GM23338 (cell line): ENCODE measurements at regions not wholly inside any gene's neighbourhood (a gene's known extent, or its start where the extent isn't known, plus 50 kb on each side); places are given as distances from the start of the nearest gene placed in this dataset.

ENCODE experiments used
- ATAC-seq: fragments of 200-7000 bp; cut with Tn5 transposase; 3 replicates; pipeline ENCODE4 v1.9.1; 2020
- DNase-seq: peaks from one replicate; pipeline ENCODE4 v3.0.0-alpha.2; 2015; ENCODE audit warnings: low spot score
- H2AFZ ChIP-seq: fragments of 200-600 bp; sonication (generic); 2 replicates; pipeline ENCODE4 v1.8.0; 2016; ENCODE audit warnings: antibody characterized with exemption, mild to moderate bottlenecking, moderate library complexity
- H3F3A ChIP-seq: fragments of 200-600 bp; sonication (generic); replicated peaks from 2 replicates; pipeline ENCODE4 v1.8.0; 2017; ENCODE audit warnings: antibody characterized with exemption, mixed run types, low read depth
- H3K27ac ChIP-seq: fragments of 200-600 bp; sonication (generic); 2 replicates; pipeline ENCODE4 v1.6.1; 2016; ENCODE audit warnings: low read depth
- H3K27me3 ChIP-seq: fragments of 200-600 bp; sonication (generic); 2 replicates; pipeline ENCODE4 v1.8.0; 2016; ENCODE audit warnings: mild to moderate bottlenecking, mixed run types, moderate library complexity; ENCODE audit not compliant: insufficient read depth
- H3K36me3 ChIP-seq: fragments of 200-600 bp; sonication (generic); 2 replicates; pipeline ENCODE4 v1.8.0; 2016; ENCODE audit warnings: mild to moderate bottlenecking; ENCODE audit not compliant: insufficient read depth
- H3K4me1 ChIP-seq: fragments of 200-600 bp; sonication (generic); 2 replicates; pipeline ENCODE4 v1.8.0; 2016; ENCODE audit warnings: mild to moderate bottlenecking, moderate library complexity; ENCODE audit not compliant: insufficient read depth
- H3K4me2 ChIP-seq: fragments of 200-600 bp; sonication (generic); 2 replicates; pipeline ENCODE4 v1.7.1; 2017; ENCODE audit warnings: mixed run types
- H3K4me3 ChIP-seq: fragments of 200-600 bp; sonication (generic); 2 replicates; pipeline ENCODE4 v1.6.1; 2016; ENCODE audit warnings: mixed run types
- H3K79me2 ChIP-seq: fragments of 200-600 bp; sonication (generic); replicated peaks from 2 replicates; pipeline ENCODE4 v1.8.0; 2017; ENCODE audit warnings: mild to moderate bottlenecking; ENCODE audit not compliant: insufficient read depth
- H3K9me2 ChIP-seq: fragments of 200-600 bp; sonication (generic); 2 replicates; pipeline ENCODE4 v1.8.0; 2017; ENCODE audit not compliant: insufficient read depth
- H4K20me1 ChIP-seq: fragments of 200-600 bp; sonication (generic); replicated peaks from 2 replicates; pipeline ENCODE4 v1.8.0; 2017; ENCODE audit warnings: mild to moderate bottlenecking; ENCODE audit not compliant: insufficient read depth
- H3K27ac Mint-ChIP-seq: 2 replicates; pipeline ENCODE4 v1.8.0; 2020; ENCODE audit warnings: inconsistent platforms, mild to moderate bottlenecking, moderate library complexity, mixed read lengths
- H3K27me3 Mint-ChIP-seq: 3 replicates; pipeline ENCODE4 v1.8.0; 2022; ENCODE audit warnings: low read depth, mild to moderate bottlenecking, moderate library complexity, mixed read lengths, inconsistent platforms; ENCODE audit not compliant: insufficient read depth, poor library complexity
- H3K36me3 Mint-ChIP-seq: 3 replicates; pipeline ENCODE4 v1.8.0; 2021; ENCODE audit warnings: low read depth, mild to moderate bottlenecking, inconsistent platforms, moderate library complexity, mixed read lengths
- H3K4me1 Mint-ChIP-seq: 3 replicates; pipeline ENCODE4 v1.8.0; 2020; ENCODE audit warnings: mild to moderate bottlenecking, inconsistent platforms, mixed read lengths
- H3K4me3 Mint-ChIP-seq: 3 replicates; pipeline ENCODE4 v1.8.0; 2021; ENCODE audit warnings: moderate library complexity, mild to moderate bottlenecking, inconsistent platforms, mixed read lengths
- H3K9me3 Mint-ChIP-seq: 3 replicates; pipeline ENCODE4 v1.8.0; 2020; ENCODE audit warnings: moderate library complexity, mild to moderate bottlenecking, inconsistent platforms, mixed read lengths
- EZH2 ChIP-seq: fragments of 200-600 bp; sonication (generic); IDR thresholded peaks from one replicate; pipeline ENCODE4 v1.8.0; 2017; ENCODE audit warnings: antibody characterized with exemption, mild to moderate bottlenecking, low read depth; ENCODE audit not compliant: unreplicated experiment
- EZH2phosphoT487 ChIP-seq: fragments of 200-600 bp; sonication (generic); IDR thresholded peaks from one replicate; pipeline ENCODE4 v1.8.1; 2018; ENCODE audit warnings: antibody characterized with exemption; ENCODE audit not compliant: unreplicated experiment
- REST ChIP-seq: IDR thresholded peaks from one replicate; pipeline ENCODE4 v1.6.1; 2018; ENCODE audit warnings: antibody characterized with exemption; ENCODE audit not compliant: unreplicated experiment
- ZNF331 ChIP-seq: fragments of 250-450 bp; sonication (Bioruptor Pico); IDR thresholded peaks from 2 replicates; pipeline ENCODE4 v1.5.0; 2020; ENCODE audit warnings: low read depth, mild to moderate bottlenecking, moderate library complexity
- ZNF462 ChIP-seq: fragments of 250-450 bp; sonication (Bioruptor Pico); IDR thresholded peaks from 2 replicates; pipeline ENCODE4 v1.5.0; 2020; ENCODE audit warnings: mild to moderate bottlenecking, moderate library complexity

- Mint-ChIP-seq H3K4me1 (peaks cover 36% of the 10 kb centered on the region), H3K4me3 (peak overlapping the region; percentile 9; the same call in 1 of the 3 replicates), H3K27ac (no peak overlapping the region), H3K9me3 (peaks cover 20% of the 10 kb centered on the region), H3K36me3 (peaks cover 3% of the 10 kb centered on the region; the same call in 2 of the 3 replicates), H3K27me3 (peaks cover 98% of the 10 kb centered on the region)
- Histone ChIP-seq H3F3A (peaks cover 34% of the 10 kb centered on the region), H3K4me3 (peak overlapping the region; percentile 12; the same call in 1 of the 2 replicates), H4K20me1 (peaks cover 33% of the 10 kb centered on the region), H3K4me2 (0 out of 2 replicates have a peak overlapping the region, but pooled peaks have one; percentile 20), H3K9me2 (no peaks in the 10 kb centered on the region), H3K36me3 (no peaks in the 10 kb centered on the region), H3K4me1 (peaks cover 49% of the 10 kb centered on the region), H3K27me3 (peaks cover 100% of the 10 kb centered on the region), H3K27ac (no peak overlapping the region), H3K79me2 (no peaks in the 10 kb centered on the region), H2AFZ (no peak overlapping the region)
- TF ChIP-seq ZNF462 (CRISPR knock-in tag): no peak
- TF ChIP-seq EZH2: peak; percentile 55
- ATAC-seq (no peak), DNase-seq (no peak)
Measured at GRCh38 chr6:28782113-28782673, 141.6 kb downstream of the TRIM27 start.

GRCh38 chr6:28785962-28786679 lies 137.7 kb downstream of the TRIM27 start:
- Histone ChIP-seq H3K36me3 (no peaks in the 10 kb centered on the region), H2AFZ (no peak overlapping the region; the same call in 1 of the 2 replicates), H3K9me2 (no peaks in the 10 kb centered on the region), H3K79me2 (no peaks in the 10 kb centered on the region), H3K4me3 (peak overlapping the region; percentile 57), H3K27me3 (peaks cover 87% of the 10 kb centered on the region), H3F3A (peaks cover 30% of the 10 kb centered on the region), H3K4me1 (peaks cover 31% of the 10 kb centered on the region), H3K27ac (no peak overlapping the region), H4K20me1 (peaks cover 19% of the 10 kb centered on the region), H3K4me2 (peak overlapping the region; percentile 75)
- no peak overlapping the region for H3K27ac Mint-ChIP-seq
- H3K4me1 Mint-ChIP-seq: peaks cover 24% of the 10 kb centered on the region
- H3K36me3 Mint-ChIP-seq: peaks cover 3% of the 10 kb centered on the region; the same call in 1 of the 3 replicates
- no peak for DNase-seq
- H3K4me3 Mint-ChIP-seq: peak overlapping the region; percentile 72
- no peak for ATAC-seq
- TF ChIP-seq EZH2phosphoT487 (peak; percentile 93), EZH2 (peak; percentile 87), ZNF331 (no peak), REST (no peak)
- peaks cover 15% of the 10 kb centered on the region for H3K9me3 Mint-ChIP-seq
- peaks cover 99% of the 10 kb centered on the region for H3K27me3 Mint-ChIP-seq
